NCI-H748 treated with DMSO at 0.1 percent for 48 hours (cell line): ENCODE measurements at regions not wholly inside any gene's neighbourhood (a gene's known extent, or its start where the extent isn't known, plus 50 kb on each side); places are given as distances from the start of the nearest gene placed in this dataset.
"Not testable (repeated sequence)": the region's sequence is repeated elsewhere in the genome, so short reads cannot be mapped to it uniquely, and the experiment has no call there.

ENCODE experiments used
- DNase-seq: peaks from one replicate; lab custom pipeline; 2025; lab: John Stamatoyannopoulos, UW

DNA sequence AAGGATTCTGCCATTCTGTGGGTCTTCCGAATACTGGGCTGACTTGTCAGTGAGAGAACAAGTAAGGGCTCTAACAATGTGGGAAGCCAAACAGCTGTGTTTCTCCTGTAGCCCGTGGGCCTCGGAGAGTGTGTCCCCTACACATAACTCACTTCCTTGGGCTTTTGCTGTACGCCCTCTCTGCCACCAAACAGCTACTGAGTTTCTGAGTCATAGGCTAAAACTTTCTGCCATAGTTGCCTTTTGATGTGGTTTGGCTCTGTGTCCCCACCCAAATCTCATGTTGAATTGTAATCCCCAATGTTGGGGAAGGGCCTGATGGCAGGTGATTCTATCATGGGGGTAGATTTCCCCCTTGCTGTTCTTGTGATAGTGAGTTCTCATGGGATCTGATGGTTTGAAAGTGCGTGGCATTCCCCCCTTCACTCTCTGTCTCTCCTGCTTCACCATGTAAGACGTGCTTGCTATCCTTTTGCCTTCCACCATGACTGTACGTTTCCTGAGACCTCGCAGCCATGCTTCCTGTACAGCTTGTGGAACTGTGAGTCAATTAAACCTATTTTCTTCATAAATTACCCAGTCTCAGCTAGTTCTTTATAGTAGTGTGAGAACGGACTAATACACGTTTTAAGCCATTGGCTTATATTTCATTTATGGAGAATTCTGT lies 194.8 kb upstream of the HMCN1 start:
- DNase-seq, result no peak

DNA sequence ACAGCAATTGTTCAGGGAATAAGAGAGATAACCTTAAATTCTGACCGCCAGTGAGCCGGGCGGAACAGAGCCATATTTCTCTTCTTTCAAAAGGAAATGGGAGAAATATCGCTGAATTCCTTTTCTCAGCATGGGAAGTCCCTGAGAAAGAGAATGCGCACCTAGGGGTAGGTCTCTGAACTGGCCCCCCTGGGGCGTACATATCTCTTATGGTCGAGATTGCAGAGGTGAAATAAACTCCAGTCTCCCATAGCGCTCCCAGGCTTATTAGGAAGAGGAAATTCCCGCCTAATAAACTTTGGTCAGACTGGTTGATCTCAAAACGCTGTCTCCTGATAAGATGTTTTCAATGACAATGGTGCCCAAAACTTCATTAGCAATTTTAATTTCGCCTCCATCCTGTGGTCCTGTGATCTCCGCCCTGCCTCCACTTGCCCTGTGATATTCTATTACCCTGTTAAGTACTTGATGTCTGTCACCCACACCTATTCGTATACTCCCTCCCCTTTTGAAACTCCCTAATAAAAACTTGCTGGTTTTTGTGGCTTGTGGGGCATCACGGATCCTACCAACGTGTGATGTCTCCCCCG lies 195.8 kb upstream of the HMCN1 start:
- not testable (repeated sequence) for DNase-seq

DNA sequence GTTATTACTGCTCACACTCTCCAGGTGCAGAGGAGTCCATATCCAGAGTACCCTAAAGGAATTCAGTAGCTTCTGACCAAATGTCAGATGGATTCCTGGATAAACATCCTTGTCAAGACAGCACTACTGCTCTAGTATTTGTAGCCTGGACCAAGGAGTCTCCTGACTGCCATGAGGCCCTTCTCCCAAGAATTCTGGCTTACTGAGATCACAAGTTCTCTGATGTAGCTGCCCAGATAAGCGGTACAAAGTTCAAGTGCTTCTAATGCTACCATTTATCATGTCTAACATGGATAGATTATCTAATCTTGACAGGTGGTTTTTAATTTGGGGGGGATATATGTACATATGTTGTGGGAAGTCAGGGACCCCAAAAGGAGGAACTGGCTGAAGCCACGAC lies 196.6 kb upstream of the HMCN1 start:
- DNase-seq, result no peak

DNA sequence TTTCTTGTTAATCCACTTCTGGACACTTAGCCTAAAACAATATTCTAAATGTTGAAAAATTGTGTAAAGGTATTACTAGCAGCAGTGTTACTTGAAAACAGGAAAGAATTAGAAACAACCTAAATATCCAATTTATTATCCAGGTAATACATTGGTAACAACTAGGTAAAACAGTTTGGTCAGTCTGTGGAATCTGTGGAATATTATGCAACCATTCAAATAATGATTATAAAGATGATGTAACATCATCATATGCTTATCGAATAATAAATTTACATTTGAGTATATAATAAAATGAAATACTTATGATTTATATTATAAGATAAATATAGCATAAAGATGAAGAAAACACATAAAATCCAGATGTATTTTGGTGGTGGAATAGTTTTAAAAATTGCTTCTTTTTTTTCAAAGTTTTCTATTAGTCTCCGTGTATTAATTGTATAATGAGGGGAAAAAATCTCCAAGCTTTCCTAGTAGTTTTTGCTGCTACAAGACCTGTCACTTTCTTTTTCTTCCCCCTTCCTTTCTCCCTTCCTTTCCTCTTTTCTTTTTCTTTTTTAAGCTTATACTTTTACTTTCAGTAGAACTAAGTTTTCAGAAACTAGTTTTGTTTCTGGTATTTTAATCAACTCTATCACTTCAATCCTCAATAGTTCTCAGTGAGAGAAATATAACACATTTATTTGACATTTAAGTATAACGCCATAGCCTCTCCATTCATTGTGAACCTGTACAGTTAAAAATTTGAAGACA lies 197.8 kb upstream of the HMCN1 start:
- DNase-seq, result no peak

DNA sequence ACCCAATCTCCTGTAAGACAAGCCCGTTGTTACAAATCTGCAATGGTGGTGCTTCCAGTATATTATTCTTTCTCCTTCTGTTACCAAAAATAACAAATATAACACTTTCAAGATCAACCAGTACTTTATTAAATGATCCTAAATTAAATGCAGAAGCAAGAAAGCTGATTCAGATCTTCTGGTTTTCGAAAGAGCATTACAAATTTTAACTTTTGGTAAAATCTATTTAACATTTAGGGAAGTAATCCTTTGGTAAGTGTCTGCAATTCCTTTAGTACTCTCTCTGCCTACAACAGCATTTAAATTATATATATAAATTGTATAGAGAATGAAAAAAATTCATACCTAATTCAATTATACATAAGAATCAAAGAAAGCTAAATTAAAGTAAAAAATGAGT lies 198.6 kb upstream of the HMCN1 start:
- DNase-seq, result no peak

DNA sequence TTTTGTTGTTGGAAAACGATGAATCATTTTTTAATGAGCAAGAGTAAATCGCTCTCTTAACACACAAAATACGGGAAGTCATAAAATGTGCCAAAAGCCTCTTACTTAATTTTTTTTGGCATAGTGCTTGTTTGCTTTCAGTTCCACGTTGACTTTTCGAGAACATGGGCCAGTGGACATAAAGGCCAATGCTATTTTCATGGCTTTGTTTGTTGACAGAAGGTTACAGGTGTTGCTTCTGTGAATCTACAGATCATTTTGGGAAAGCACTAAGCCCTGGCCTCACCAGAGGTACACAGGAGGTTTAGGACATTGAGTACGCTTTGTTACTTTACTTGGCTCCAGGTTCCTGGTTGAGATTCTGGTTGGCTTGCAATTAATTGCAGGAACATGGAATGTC lies 199.4 kb upstream of the HMCN1 start:
- DNase-seq, result peak; percentile 68

DNA sequence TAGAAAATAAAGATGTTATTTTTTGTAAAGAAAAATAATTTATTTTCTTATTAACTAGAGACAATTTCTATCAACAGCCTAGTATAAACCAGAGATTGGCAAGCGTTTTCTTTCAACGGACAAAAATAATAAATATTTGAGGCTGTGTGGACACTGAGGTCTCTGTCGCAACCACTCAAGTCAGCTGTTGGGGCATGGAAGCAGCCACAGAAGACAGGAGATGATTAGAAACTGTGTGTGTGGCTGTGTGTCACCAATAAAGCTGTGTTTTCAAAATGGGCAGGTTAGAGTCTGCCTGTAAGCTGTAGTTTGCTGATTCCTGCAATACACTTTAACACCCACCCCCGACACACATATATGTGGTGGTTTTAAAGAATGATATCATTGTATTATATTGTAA lies 200.6 kb upstream of the HMCN1 start:
- no peak for DNase-seq

DNA sequence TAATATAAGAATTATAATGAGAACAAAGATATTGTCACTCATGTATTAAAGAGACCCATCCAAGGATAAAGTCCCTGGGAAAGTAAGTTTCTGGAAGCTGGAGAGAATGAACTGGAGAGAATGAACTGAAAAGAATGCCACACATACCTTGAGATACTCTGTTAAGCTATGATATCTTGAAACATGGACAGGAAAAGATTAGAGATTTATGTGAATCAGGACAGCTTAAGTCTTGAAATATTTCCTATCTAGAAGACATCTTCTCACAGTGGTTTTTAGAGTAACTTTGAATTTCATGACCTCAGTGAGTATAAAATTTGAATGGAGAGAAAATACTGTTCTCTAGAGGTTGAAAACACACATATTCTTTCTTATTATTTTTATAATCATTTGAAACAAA lies 201.3 kb upstream of the HMCN1 start:
- no peak for DNase-seq

DNA sequence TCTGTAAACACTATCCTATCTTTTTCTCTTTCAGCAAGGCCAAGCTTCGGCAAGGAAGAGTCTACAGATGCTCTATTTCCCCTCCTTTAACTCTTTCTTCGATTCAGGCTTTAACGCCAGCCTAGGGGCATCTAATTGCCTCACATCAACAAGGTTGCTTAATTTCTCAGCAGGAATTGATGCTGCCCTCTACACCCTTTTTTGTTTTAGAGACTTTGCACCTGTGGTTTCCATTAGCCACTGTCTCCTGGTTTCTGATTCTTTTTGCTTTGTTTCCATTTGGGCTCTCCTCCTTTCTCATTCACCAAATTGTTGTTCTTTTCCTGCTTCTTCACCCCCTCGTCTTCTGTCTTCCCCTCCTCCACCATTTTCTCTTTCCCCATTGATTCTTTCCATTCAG lies 202.4 kb upstream of the HMCN1 start:
- DNase-seq, result no peak

DNA sequence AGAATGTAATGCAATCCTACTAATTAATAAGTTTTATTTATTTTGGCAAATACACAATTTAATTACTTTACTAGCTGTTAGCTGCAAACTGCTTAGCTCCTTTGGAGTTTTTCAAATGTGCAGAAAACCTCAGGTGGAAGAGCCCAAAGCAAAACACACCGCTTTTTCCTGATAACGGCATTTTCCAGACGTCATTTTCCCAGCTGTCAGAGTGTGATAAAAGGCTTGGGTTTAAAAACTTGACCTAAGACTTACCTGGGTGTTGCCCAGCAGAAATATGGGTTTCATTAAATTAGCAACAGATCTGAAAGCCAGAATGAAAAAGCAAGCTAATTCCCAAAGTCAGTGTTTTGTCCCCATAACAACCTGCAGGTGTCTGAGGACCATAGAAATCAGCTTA lies 204.0 kb upstream of the HMCN1 start:
- no peak for DNase-seq

DNA sequence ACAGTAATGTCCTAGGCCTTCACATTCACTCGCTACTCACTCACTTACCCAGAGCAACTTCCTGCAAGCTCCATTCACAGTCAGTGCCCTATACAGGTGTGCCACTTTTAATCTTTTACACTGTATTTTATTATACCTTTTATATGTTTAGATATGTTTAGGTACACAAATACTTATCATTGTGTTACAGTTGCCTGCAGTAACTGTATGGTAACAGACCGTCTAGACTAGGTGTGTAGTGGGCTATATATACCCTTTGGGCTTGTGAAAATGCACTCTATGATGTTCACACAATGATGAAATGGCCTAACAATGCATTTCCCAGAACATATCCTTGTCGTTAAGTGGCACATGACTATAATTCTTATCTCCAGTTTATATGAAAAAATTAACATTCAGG lies 204.5 kb upstream of the HMCN1 start:
- DNase-seq, result no peak

DNA sequence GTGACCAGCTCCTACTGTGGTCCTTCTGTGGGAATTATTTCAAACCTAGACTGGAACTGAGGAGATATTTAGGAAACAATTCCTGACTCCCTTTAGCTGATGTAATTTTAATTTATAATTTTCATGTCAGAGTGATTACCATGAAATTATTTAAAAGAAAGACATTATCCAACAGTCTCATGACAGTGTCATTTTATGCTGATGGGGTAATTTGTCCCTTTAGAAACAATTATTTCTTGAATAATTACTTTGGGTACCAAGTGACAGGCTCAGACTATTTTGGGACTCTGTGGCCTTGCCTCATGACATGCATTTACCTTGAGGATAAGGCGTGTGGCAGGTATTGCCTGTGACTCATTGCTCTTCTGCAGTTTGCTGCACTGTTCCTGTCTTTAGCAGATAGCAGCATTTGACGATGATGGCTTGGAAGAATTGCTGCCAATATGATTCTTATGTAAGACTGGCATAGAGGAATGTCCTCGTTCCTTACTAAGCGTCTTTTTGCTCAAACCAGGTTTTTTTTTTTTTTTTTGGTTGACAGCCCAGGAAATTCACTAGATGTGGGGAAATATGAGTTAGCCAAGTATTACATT lies 206.0 kb upstream of the HMCN1 start:
- DNase-seq, result no peak

DNA sequence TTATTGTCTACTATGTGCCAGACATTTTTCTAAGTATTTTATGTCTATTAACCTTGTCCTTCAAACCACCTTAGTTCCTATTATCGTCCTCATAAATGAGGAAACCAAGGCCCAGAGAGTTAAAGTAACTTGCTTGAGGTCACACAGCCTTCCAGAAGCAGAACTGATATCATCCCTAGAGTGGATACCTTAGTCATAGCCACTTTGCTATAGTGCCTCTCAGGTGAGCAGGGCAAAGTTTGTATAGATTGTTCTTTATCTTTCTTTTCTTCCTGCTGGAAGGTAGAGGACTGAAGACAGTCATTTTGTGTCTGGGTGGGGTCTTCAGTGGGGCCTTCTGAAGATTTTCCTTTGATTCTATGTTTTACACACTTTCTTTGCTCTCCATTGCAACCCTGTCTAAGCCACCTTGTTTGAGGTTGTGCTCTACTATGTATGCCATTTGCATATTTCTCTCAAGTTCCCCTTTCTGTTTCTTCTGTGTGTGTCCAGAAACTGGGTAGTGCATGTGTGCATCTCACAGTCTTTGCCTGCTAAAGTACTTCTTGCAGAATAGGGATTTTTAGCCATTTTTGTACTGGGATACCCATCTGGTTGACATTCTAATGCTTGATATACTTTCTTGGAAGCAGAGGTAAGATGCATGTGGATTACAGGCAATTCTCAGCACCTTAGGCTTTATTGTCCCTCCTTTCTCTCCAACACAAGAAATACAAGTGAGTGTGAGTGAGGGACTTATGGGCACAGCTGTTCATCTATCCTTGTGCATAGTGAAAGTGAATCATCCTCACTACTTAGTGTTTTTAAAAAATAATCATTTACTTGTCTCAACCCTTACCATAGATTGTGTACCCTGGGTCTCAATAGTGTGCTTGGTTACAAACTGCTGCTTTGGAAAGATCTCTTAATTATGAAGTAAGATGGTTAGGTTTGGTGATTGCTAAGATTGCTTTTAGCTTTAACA lies 207.6 kb upstream of the HMCN1 start:
- no peak for DNase-seq

DNA sequence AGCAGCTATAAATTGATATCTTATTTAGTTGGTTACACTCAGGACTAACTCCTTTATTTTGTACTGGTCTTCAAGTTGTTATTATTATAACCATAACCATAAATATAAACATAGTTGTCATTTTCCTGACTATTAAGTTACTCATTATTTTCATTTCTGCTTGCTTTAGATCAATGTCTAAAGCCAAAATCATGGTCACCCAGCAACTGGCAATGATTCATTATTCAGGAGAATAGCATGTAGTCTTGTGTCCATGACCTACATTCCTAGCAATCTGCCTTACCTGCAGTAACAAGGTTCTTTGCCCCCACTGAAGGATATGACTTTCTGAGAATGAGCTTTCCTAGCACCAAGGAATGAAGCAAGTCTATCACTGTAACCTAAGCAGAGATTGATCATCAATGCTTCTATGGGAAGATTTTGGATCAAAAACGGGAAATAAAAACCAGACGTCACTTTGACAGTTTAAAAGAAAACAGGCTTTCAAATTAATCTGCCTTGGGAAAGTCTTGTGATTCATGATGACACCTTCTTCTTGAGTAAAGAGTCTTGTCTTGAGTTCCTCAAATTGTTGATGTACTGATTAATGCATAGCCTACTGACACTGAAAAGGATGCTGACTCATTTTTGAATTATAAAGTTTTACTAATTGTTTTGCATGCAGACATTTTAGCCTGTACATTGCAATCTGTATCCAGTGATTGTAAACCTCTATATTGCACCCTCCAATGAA lies 203.3 kb upstream of the IVNS1ABP start:
- no peak for DNase-seq

DNA sequence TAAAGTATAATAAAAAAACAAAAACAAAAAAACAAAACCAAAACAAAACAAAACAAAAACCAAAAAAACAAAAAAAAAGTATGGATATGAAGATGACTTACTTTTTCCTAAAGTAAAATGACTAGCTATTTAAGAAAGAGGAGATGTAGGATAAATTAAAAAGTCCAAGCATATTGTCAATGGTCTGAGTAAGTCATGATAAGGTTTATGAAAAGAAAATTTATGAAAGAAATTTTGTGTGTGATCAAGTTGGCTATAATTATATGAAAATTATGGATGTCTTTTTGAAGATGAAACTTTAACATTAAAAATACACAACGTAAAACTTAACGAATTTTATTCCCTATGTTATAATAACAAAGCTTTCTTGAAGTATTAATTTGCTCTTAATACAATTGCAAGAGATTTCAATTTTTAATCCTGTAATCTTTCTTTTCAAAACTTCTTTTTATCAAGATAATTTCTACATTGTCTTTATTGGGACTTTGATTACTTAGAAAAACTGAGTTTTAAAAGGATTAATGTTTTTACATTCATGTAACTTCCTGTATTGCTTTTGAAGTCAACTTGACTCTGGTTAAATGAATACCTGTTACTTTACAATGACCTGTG lies 200.9 kb upstream of the IVNS1ABP start:
- DNase-seq, result no peak

DNA sequence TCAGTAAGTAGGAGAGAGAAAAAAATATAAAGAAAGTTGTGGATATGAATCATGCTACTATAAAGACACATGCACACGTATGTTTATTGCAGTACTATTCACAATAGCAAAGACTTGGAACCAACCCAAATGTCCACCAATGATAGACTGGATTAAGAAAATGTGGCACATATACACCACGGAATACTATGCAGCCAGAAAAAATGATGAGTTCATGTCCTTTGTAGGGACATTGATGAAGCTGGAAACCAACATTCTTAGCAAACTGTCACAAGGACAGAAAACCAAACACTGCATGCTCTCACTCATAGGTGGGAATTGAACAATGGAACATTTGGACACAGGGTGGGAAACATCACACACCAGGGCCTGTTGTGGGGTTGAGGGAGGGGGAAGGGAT lies 200.3 kb upstream of the IVNS1ABP start:
- DNase-seq, result not testable (repeated sequence)

DNA sequence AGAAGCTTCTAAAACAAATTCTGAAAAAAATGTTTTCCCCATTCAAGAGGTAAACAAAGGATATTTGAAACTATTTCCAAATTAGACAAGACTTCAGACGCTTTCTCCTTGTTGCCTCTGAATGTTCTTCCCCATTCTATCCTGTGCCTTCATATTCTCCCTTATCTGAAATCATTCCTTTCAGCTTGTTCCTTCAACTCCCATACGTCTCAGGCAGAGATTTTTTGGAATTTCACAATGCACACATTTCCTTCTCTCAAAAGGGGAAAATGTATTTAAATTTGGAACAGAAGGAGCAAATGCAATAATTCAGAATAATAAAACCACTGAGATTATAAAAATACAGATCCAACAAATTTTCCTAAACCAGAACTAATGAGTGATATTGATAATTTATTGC lies 198.7 kb upstream of the IVNS1ABP start:
- DNase-seq, result no peak

DNA sequence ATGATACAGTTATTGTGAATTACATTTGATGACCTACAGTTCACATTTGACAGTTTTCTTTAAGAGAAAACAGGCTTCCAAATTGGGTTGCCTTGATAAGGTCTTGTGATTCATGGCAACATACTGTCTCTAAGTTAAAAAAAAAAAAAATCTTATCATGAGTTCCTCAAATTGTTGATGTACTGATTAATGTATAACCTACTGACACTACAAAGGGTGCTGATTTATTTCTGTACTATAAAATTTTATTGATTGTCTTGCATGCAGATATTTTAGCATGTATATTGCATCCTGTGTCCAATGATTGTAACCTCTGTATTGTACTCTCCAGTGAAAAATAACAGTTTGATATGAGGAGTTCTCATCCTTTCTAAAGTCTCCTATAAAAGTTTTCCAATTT lies 197.3 kb upstream of the IVNS1ABP start:
- DNase-seq, result no peak

DNA sequence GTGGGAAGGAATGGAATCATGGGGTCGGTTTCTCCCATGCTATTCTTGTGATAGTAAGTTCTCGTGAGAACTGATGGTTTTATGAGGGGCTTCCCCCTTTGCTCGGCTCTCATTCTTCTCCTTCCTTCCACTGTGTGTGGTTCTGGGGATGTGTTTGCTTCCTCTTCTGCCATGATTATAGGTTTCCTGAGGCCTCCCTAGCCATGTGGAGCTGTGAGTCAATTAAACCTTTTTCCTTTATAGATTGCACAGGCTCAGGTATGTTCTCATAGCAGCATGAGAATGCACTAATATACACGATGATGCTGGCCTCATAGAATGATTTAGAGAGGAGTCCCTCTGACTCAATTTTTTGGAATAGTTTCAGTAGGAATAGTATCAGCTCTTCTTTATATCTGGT lies 195.4 kb upstream of the IVNS1ABP start:
- no peak for DNase-seq

DNA sequence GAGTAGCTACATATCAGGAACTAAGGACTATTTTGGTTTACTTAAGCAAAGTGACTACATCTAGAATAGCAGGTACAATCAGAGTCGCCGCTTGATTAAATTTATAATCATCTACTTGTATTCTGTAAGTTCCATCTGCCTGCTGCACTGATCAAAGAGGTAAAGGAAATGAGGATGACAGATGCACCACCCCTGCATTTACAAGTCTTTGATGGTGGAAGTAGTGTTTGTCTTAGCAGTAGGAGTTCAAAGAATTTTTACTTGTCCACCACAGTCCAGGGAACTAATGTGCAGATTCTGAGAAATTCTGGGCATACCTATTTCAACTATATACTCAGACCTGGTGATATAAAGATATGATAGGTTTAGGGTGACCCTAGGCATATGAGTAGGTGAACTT lies 184.1 kb upstream of the IVNS1ABP start:
- no peak for DNase-seq
